DOHH2 (cell line): ENCODE measurements at regions not wholly inside any gene's neighbourhood (a gene's known extent, or its start where the extent isn't known, plus 50 kb on each side); places are given as distances from the start of the nearest gene placed in this dataset.

Experiments
- H3F3A ChIP-seq: fragments of 200-600 bp; sonication (generic), shearing (Covaris generic); 2 replicates; pipeline ENCODE4 v1.6.0; 2016; ENCODE audit warnings: antibody characterized with exemption, mild to moderate bottlenecking; ENCODE audit not compliant: control insufficient read depth, insufficient read depth
- H3K27ac ChIP-seq: fragments of 200-600 bp; sonication (generic); 2 replicates; pipeline ENCODE4 v1.5.1; 2014; ENCODE audit warnings: low read depth, mild to moderate bottlenecking, low read length, moderate library complexity
- H3K27me3 ChIP-seq: fragments of 200-600 bp; sonication (generic); 2 replicates; pipeline ENCODE4 v1.6.1; 2014; ENCODE audit warnings: mild to moderate bottlenecking, low read length, mixed read lengths; ENCODE audit not compliant: control insufficient read depth
- H3K36me3 ChIP-seq: fragments of 200-600 bp; sonication (generic); 2 replicates; pipeline ENCODE4 v1.6.1; 2014; ENCODE audit warnings: mild to moderate bottlenecking, low read length, moderate library complexity, mixed read lengths; ENCODE audit not compliant: control insufficient read depth
- H3K4me1 ChIP-seq: fragments of 200-600 bp; sonication (generic); 2 replicates; pipeline ENCODE4 v1.6.1; 2014; ENCODE audit warnings: mild to moderate bottlenecking, low read length, mixed read lengths; ENCODE audit not compliant: control insufficient read depth
- H3K4me2 ChIP-seq: fragments of 200-600 bp; sonication (generic); 2 replicates; pipeline ENCODE4 v1.6.0; 2014; ENCODE audit warnings: mild to moderate bottlenecking, low read length, moderate library complexity
- H3K4me3 ChIP-seq: fragments of 200-600 bp; sonication (generic); 2 replicates; pipeline ENCODE4 v1.5.1; 2014; ENCODE audit warnings: mild to moderate bottlenecking, low read length, mixed read lengths
- H3K79me2 ChIP-seq: fragments of 200-600 bp; sonication (generic); 2 replicates; pipeline ENCODE4 v1.6.1; 2014; ENCODE audit warnings: mild to moderate bottlenecking, low read length, mixed read lengths; ENCODE audit not compliant: control insufficient read depth
- H3K9me2 ChIP-seq: fragments of 200-600 bp; sonication (generic); replicated peaks from 2 replicates; pipeline ENCODE4 v1.6.1; 2014; ENCODE audit warnings: mild to moderate bottlenecking, low read length, mixed read lengths; ENCODE audit not compliant: control insufficient read depth
- H3K9me3 ChIP-seq: fragments of 200-600 bp; sonication (generic); 2 replicates; pipeline ENCODE4 v1.6.1; 2014; ENCODE audit warnings: antibody characterized with exemption, low read length, mixed read lengths; ENCODE audit not compliant: control insufficient read depth, insufficient read depth
- H4K20me1 ChIP-seq: fragments of 200-600 bp; sonication (generic); 2 replicates; pipeline ENCODE4 v1.6.0; 2014; ENCODE audit warnings: low read depth, mild to moderate bottlenecking, antibody characterized with exemption, low read length, moderate library complexity; ENCODE audit not compliant: control insufficient read depth, insufficient read depth
- EZH2phosphoT487 ChIP-seq: fragments of 200-600 bp; sonication (generic); IDR thresholded peaks from 2 replicates; pipeline ENCODE4 v1.6.1; 2017; ENCODE audit warnings: borderline replicate concordance, mild to moderate bottlenecking, antibody characterized with exemption, low read length, moderate library complexity, mixed read lengths
- TF ChIP-seq, protein P1 (sequence below): fragments of 200-600 bp; sonication (generic); IDR thresholded peaks from one replicate; pipeline ENCODE4 v1.5.1; 2014; ENCODE audit warnings: antibody characterized with exemption, mild to moderate bottlenecking, low read depth, low read length; ENCODE audit not compliant: poor library complexity, severe bottlenecking

DNA sequence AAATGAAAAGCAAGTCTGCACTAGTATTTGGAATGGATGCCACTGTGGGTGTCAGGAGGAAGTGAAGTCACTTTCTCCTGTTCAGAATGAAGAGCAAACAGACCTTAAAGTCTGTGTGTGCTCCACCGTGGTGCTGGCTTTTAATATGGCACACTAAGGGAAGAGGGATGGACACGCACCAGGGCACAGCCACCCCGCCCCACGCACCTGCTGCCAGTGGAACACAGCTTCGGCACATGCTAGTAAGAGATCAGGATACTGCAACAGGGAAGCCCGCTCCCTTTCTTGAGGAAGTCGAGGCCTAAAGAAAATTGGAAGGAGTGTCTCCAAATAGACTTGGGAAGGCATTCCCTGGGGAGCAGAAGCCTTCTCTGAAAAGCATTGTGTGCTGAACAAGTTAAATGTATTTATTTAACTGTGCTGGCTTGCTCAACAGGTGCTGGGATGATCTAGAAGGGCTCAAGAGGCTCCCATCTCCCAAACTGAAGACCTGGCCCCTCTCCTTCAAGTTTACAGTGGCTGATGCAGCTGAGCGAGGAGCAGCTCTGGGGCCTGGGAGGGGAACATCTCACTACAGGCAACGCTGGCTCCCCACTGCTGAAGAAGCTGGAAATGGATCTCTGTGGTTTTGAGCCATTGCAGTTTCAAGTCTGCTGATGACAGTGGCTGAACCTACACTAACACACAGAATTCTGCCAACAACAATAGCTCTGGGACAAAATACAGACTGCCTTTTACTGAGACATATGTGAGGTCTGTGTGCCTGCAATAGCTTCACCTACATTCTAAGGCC is 504.6 kb upstream of the B3GAT1 start:
- no peaks in the 10 kb centered on the region for H3K4me1 ChIP-seq
- TF ChIP-seq EZH2phosphoT487 = no peak
- TF ChIP-seq, protein P1, sequence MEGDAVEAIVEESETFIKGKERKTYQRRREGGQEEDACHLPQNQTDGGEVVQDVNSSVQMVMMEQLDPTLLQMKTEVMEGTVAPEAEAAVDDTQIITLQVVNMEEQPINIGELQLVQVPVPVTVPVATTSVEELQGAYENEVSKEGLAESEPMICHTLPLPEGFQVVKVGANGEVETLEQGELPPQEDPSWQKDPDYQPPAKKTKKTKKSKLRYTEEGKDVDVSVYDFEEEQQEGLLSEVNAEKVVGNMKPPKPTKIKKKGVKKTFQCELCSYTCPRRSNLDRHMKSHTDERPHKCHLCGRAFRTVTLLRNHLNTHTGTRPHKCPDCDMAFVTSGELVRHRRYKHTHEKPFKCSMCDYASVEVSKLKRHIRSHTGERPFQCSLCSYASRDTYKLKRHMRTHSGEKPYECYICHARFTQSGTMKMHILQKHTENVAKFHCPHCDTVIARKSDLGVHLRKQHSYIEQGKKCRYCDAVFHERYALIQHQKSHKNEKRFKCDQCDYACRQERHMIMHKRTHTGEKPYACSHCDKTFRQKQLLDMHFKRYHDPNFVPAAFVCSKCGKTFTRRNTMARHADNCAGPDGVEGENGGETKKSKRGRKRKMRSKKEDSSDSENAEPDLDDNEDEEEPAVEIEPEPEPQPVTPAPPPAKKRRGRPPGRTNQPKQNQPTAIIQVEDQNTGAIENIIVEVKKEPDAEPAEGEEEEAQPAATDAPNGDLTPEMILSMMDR = no peak
- H3F3A ChIP-seq = no peaks in the 10 kb centered on the region
- H3K79me2 ChIP-seq = no peaks in the 10 kb centered on the region
- no peaks in the 10 kb centered on the region for H3K27me3 ChIP-seq
- H3K4me3 ChIP-seq = no peak overlapping the region
- no peaks in the 10 kb centered on the region for H4K20me1 ChIP-seq
- H3K9me3 ChIP-seq = no peaks in the 10 kb centered on the region
- H3K27ac ChIP-seq = no peak overlapping the region
- H3K4me2 ChIP-seq = no peak overlapping the region
- no peaks in the 10 kb centered on the region for H3K36me3 ChIP-seq
- H3K9me2 ChIP-seq = no peaks in the 10 kb centered on the region

DNA sequence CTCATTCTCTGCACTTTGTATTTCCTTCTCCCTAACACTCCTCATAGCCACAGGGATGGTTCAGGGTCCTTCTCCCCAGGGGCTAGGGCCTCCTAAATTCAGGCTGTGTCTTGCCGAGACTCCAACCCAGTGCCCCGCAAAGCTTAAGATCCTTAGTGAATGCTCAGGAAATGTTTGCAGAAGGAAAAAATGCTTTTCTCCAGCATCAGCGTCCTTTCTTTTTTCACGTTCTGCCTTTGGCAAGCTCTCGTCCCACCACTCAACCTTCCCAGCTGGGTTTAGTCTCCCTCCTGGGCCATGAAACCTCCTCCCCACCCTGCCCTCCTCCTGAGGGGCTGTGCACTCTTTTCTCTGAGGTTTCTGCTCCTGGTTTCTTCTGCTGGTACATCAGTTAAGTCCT is 503.8 kb upstream of the B3GAT1 start:
- Histone ChIP-seq H3F3A (no peaks in the 10 kb centered on the region), H3K27me3 (no peaks in the 10 kb centered on the region), H3K4me1 (no peaks in the 10 kb centered on the region), H3K9me3 (no peaks in the 10 kb centered on the region), H3K79me2 (no peaks in the 10 kb centered on the region), H3K36me3 (no peaks in the 10 kb centered on the region), H3K9me2 (no peaks in the 10 kb centered on the region), H4K20me1 (no peaks in the 10 kb centered on the region), H3K27ac (no peak overlapping the region), H3K4me3 (no peak overlapping the region), H3K4me2 (no peak overlapping the region)
- TF ChIP-seq, protein P1 = no peak
- TF ChIP-seq EZH2phosphoT487 = no peak

DNA sequence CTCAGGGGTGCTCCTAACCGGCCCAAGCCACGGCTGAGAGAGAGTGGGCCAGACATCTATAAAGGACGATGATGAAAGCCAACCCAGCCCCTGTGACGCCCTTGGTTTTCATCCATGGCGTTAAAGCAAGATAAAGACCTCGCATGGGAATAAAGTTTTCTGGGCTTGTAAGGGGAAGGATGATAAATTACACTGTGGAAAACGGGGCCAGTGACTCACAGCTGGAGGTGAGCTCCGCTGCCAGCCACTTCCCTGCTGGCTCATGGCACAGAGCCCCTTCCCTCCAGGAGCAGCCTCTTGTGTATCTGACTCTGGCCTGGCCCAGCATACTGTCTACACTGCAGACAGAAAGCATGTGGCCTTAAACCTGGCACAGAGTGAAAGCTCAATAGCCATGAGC is 503.2 kb upstream of the B3GAT1 start:
- H3K9me3 ChIP-seq = no peaks in the 10 kb centered on the region
- no peaks in the 10 kb centered on the region for H3K36me3 ChIP-seq
- H3K27me3 ChIP-seq = no peaks in the 10 kb centered on the region
- H3K4me3 ChIP-seq = no peak overlapping the region
- H3K27ac ChIP-seq = no peak overlapping the region
- no peaks in the 10 kb centered on the region for H3K79me2 ChIP-seq
- H4K20me1 ChIP-seq = no peaks in the 10 kb centered on the region
- TF ChIP-seq, protein P1 = no peak
- TF ChIP-seq EZH2phosphoT487 = no peak
- H3K4me2 ChIP-seq = no peak overlapping the region
- H3F3A ChIP-seq = no peaks in the 10 kb centered on the region
- no peaks in the 10 kb centered on the region for H3K9me2 ChIP-seq
- H3K4me1 ChIP-seq = no peaks in the 10 kb centered on the region
